Muscle of arm (tissue), 1 donor: ENCODE measurements at regions not wholly inside any gene's neighbourhood (a gene's known extent, or its start where the extent isn't known, plus 50 kb on each side); places are given as distances from the start of the nearest gene placed in this dataset.
"Not testable (repeated sequence)": the region's sequence is repeated elsewhere in the genome, so short reads cannot be mapped to it uniquely, and the experiment has no call there.

Experiments used
- DNase-seq: peaks from one replicate; pipeline ENCODE4 v3.0.0-alpha.2; 2013

- no peak for DNase-seq
These were observed 774.4 kb upstream of the POM121L12 start for GRCh38 chr7:52261057-52261456.

- no peak for DNase-seq
These were observed 775.3 kb upstream of the POM121L12 start for GRCh38 chr7:52260046-52260665.

GRCh38 chr7:52257890-52258289 lies 777.5 kb upstream of the POM121L12 start:
- no peak for DNase-seq

- no peak for DNase-seq
These were observed 780.9 kb upstream of the POM121L12 start for GRCh38 chr7:52254396-52255010.

GRCh38 chr7:52253953-52254352 lies 781.5 kb upstream of the POM121L12 start:
- no peak for DNase-seq

GRCh38 chr7:52249741-52250140 lies 785.7 kb upstream of the POM121L12 start:
- DNase-seq = no peak

- DNase-seq = no peak
These were observed 787.9 kb upstream of the POM121L12 start for GRCh38 chr7:52247518-52247917.

- DNase-seq = no peak
These were observed 791.7 kb upstream of the POM121L12 start for GRCh38 chr7:52243685-52244084.

- DNase-seq = no peak
These were observed 802.2 kb upstream of the POM121L12 start for GRCh38 chr7:52233248-52233647.

- no peak for DNase-seq
These were observed 823.5 kb upstream of the POM121L12 start for GRCh38 chr7:52211930-52212329.

GRCh38 chr7:52209614-52210013 lies 825.8 kb upstream of the POM121L12 start:
- no peak for DNase-seq

- DNase-seq = peak; percentile 33
These were observed 838.2 kb upstream of the POM121L12 start for GRCh38 chr7:52197221-52197620.

- no peak for DNase-seq
These were observed 839.8 kb upstream of the POM121L12 start for GRCh38 chr7:52195664-52196063.

- DNase-seq = no peak
These were observed 846.2 kb upstream of the POM121L12 start for GRCh38 chr7:52189153-52189778.

- no peak for DNase-seq
These were observed 851.3 kb upstream of the POM121L12 start for GRCh38 chr7:52184006-52184703.

- DNase-seq = no peak
These were observed 855.5 kb upstream of the POM121L12 start for GRCh38 chr7:52179934-52180333.

- no peak for DNase-seq
These were observed 851.5 kb upstream of the COBL start for GRCh38 chr7:52168085-52168484.

GRCh38 chr7:52163311-52163710 lies 846.7 kb upstream of the COBL start:
- DNase-seq = no peak

GRCh38 chr7:52161483-52161882 lies 844.9 kb upstream of the COBL start:
- DNase-seq = no peak

GRCh38 chr7:52159421-52159820 lies 842.8 kb upstream of the COBL start:
- not testable (repeated sequence) for DNase-seq

GRCh38 chr7:52154382-52154781 lies 837.8 kb upstream of the COBL start:
- DNase-seq = no peak

- no peak for DNase-seq
These were observed 835.0 kb upstream of the COBL start for GRCh38 chr7:52151559-52151958.

GRCh38 chr7:52150952-52151351 lies 834.3 kb upstream of the COBL start:
- DNase-seq = no peak
